Bronchial epithelial cell (primary cell): ENCODE measurements at regions not wholly inside any gene's neighbourhood (a gene's known extent, or its start where the extent isn't known, plus 50 kb on each side); places are given as distances from the start of the nearest gene placed in this dataset.

ENCODE experiments used
- DNase-seq: peaks from one replicate; pipeline ENCODE4 v3.0.0-alpha.2; 2010; ENCODE audit warnings: low read depth
- FAIRE-seq: peaks from 2 replicates; lab custom pipeline; 2011; peaks lifted over from hg19 to GRCh38; lab: Jason Lieb, UNC
- H3K27me3 ChIP-seq: 2 replicates; pipeline ENCODE4 v1.5.1; 2011; ENCODE audit warnings: low read length; ENCODE audit not compliant: control insufficient read depth, insufficient read depth
- H3K36me3 ChIP-seq: 2 replicates; pipeline ENCODE4 v1.5.1; 2011; ENCODE audit warnings: low read length; ENCODE audit not compliant: control insufficient read depth, insufficient read depth
- H3K4me3 ChIP-seq: 2 replicates; pipeline ENCODE4 v1.5.1; 2011; ENCODE audit warnings: mild to moderate bottlenecking, low read depth, low read length, control low read depth
- CTCF ChIP-seq: IDR thresholded peaks from 2 replicates; pipeline ENCODE4 v1.5.1; 2011; ENCODE audit warnings: mild to moderate bottlenecking, moderate library complexity, low read length, control low read depth, inconsistent platforms; ENCODE audit not compliant: insufficient read depth, severe bottlenecking

- TF ChIP-seq CTCF, result no peak
- no peak overlapping the region for H3K4me3 ChIP-seq
- FAIRE-seq (no peak), DNase-seq (no peak)
- H3K36me3 ChIP-seq, result no peaks in the 10 kb centered on the region
- H3K27me3 ChIP-seq, result no peaks in the 10 kb centered on the region
These were observed 241.7 kb upstream of the MAF start for GRCh38 chr16:79842197-79842596.

- FAIRE-seq (no peak), DNase-seq (no peak)
- TF ChIP-seq CTCF, result no peak
- H3K36me3 ChIP-seq, result no peaks in the 10 kb centered on the region
- H3K27me3 ChIP-seq, result no peaks in the 10 kb centered on the region
- H3K4me3 ChIP-seq, result no peak overlapping the region
These were observed 239.2 kb upstream of the MAF start for GRCh38 chr16:79839466-79840341.

GRCh38 chr16:79838496-79839259 is 238.1 kb upstream of the MAF start:
- FAIRE-seq (no peak), DNase-seq (no peak)
- TF ChIP-seq CTCF, result no peak
- Histone ChIP-seq H3K36me3 (no peaks in the 10 kb centered on the region), H3K4me3 (no peak overlapping the region), H3K27me3 (no peaks in the 10 kb centered on the region)

- Histone ChIP-seq H3K4me3 (no peak overlapping the region), H3K36me3 (no peaks in the 10 kb centered on the region), H3K27me3 (no peaks in the 10 kb centered on the region)
- no peak for DNase-seq
- TF ChIP-seq CTCF, result no peak
- no peak for FAIRE-seq
These were observed 235.6 kb upstream of the MAF start for GRCh38 chr16:79836144-79836543.

- H3K36me3 ChIP-seq, result no peaks in the 10 kb centered on the region
- TF ChIP-seq CTCF, result no peak
- DNase-seq (no peak), FAIRE-seq (no peak)
- H3K4me3 ChIP-seq, result no peak overlapping the region
- no peaks in the 10 kb centered on the region for H3K27me3 ChIP-seq
These were observed 234.7 kb upstream of the MAF start for GRCh38 chr16:79835194-79835593.
